ENCODE measurements at regions not wholly inside any gene's neighbourhood (a gene's known extent, or its start where the extent isn't known, plus 50 kb on each side); places are given as distances from the start of the nearest gene placed in this dataset.

DNA sequence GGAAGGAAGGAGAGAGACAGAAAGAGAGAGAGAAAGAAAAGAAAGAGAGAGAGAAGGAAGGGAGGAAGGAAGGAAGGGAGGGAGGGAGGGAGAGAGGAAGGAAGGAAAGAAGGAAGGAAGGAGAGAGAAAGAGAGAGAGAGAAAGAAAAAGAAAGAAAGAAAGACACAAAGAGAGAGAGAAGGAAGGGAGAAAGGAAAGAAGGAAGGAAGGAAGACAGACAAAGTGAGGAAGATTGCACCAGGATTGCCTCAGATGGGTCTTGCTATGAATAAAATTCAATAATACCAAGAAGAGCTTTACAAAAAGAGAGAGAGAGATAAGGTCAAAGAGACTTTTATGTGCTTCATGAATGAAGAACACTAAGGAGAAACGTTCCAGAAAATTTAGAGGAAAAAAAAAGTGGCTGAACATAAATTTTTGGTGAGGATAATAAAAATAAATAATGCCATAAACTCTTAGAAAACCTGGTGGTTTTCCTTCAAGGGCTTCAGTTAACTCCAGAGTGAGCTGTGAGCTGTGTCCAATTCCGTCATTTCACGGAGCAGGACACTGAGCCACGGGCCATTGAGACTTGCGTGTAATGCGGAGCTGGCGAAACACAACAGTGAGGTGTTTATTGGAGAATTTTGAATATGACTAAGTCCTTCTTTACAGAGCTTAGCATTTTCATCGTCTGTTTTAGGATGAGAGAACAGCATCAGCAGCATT lies 72.7 kb upstream of the TNRC6C start:
- Histone ChIP-seq H3K27ac (ENCODE audit: low read length) (no peak overlapping the region), H3K4me3 (ENCODE audit: low read length) (no peak overlapping the region), H3K9me3 (ENCODE audit: control insufficient read depth, insufficient read depth, low read length) (no peaks in the 10 kb centered on the region), H3K27me3 (ENCODE audit: control insufficient read depth, insufficient read depth, low read length) (peaks cover 2% of the 10 kb centered on the region; the same call in 1 of the 2 replicates), H3K4me1 (ENCODE audit: control insufficient read depth, insufficient read depth, low read length) (0 out of 2 replicates have a peak, but pooled peaks cover 5% of the 10 kb centered on the region), H3K36me3 (ENCODE audit: control insufficient read depth, insufficient read depth, low read length) (no peaks in the 10 kb centered on the region)
- no CpG with 5 or more reads among the region's 8 CpGs for WGBS (ENCODE audit: insufficient coverage, insufficient read length)
- no peak for DNase-seq (ENCODE audit: low read depth, low spot score)

- no peak overlapping the region for H3K4me3 ChIP-seq (ENCODE audit: low read length)
- H3K27ac ChIP-seq (ENCODE audit: low read length) = no peak overlapping the region
- no peaks in the 10 kb centered on the region for H3K36me3 ChIP-seq (ENCODE audit: control insufficient read depth, insufficient read depth, low read length)
- 0 out of 2 replicates have a peak, but pooled peaks cover 5% of the 10 kb centered on the region for H3K4me1 ChIP-seq (ENCODE audit: control insufficient read depth, insufficient read depth, low read length)
- peaks cover 2% of the 10 kb centered on the region; the same call in 1 of the 2 replicates for H3K27me3 ChIP-seq (ENCODE audit: control insufficient read depth, insufficient read depth, low read length)
- no CpG with 5 or more reads among the region's 13 CpGs for WGBS (ENCODE audit: insufficient coverage, insufficient read length)
- no peak for DNase-seq (ENCODE audit: low read depth, low spot score)
- H3K9me3 ChIP-seq (ENCODE audit: control insufficient read depth, insufficient read depth, low read length) = no peaks in the 10 kb centered on the region
Observed at GRCh38 chr17:77886387-77886728, 72.1 kb upstream of the TNRC6C start.

- no CpG with 5 or more reads among the region's 4 CpGs for WGBS (ENCODE audit: insufficient coverage, insufficient read length)
- Histone ChIP-seq H3K9me3 (ENCODE audit: control insufficient read depth, insufficient read depth, low read length) (no peaks in the 10 kb centered on the region), H3K27ac (ENCODE audit: low read length) (no peak overlapping the region), H3K36me3 (ENCODE audit: control insufficient read depth, insufficient read depth, low read length) (no peaks in the 10 kb centered on the region), H3K4me3 (ENCODE audit: low read length) (no peak overlapping the region; the same call in 1 of the 2 replicates), H3K27me3 (ENCODE audit: control insufficient read depth, insufficient read depth, low read length) (peaks cover 2% of the 10 kb centered on the region; the same call in 1 of the 2 replicates), H3K4me1 (ENCODE audit: control insufficient read depth, insufficient read depth, low read length) (0 out of 2 replicates have a peak, but pooled peaks cover 2% of the 10 kb centered on the region)
- no peak for DNase-seq (ENCODE audit: low read depth, low spot score)
Observed at GRCh38 chr17:77887110-77887463, 71.4 kb upstream of the TNRC6C start.

- DNase-seq (ENCODE audit: low read depth, low spot score) = no peak
- Histone ChIP-seq H3K27ac (ENCODE audit: low read length) (no peak overlapping the region), H3K9me3 (ENCODE audit: control insufficient read depth, insufficient read depth, low read length) (no peaks in the 10 kb centered on the region), H3K27me3 (ENCODE audit: control insufficient read depth, insufficient read depth, low read length) (peaks cover 2% of the 10 kb centered on the region; the same call in 1 of the 2 replicates), H3K4me1 (ENCODE audit: control insufficient read depth, insufficient read depth, low read length) (0 out of 2 replicates have a peak, but pooled peaks cover 2% of the 10 kb centered on the region), H3K36me3 (ENCODE audit: control insufficient read depth, insufficient read depth, low read length) (no peaks in the 10 kb centered on the region), H3K4me3 (ENCODE audit: low read length) (peak overlapping the region; percentile 45; the same call in 1 of the 2 replicates)
- WGBS (ENCODE audit: insufficient coverage, insufficient read length) = no CpG with 5 or more reads among the region's 44 CpGs
Observed at GRCh38 chr17:77887464-77888241, 70.8 kb upstream of the TNRC6C start.

GRCh38 chr17:77888242-77889134 lies 70.0 kb upstream of the TNRC6C start:
- no peak for DNase-seq (ENCODE audit: low read depth, low spot score)
- H3K9me3 ChIP-seq (ENCODE audit: control insufficient read depth, insufficient read depth, low read length) = no peaks in the 10 kb centered on the region
- no peak overlapping the region for H3K27ac ChIP-seq (ENCODE audit: low read length)
- peaks cover 2% of the 10 kb centered on the region; the same call in 1 of the 2 replicates for H3K27me3 ChIP-seq (ENCODE audit: control insufficient read depth, insufficient read depth, low read length)
- H3K36me3 ChIP-seq (ENCODE audit: control insufficient read depth, insufficient read depth, low read length) = no peaks in the 10 kb centered on the region
- H3K4me1 ChIP-seq (ENCODE audit: control insufficient read depth, insufficient read depth, low read length) = 0 out of 2 replicates have a peak, but pooled peaks cover 2% of the 10 kb centered on the region
- H3K4me3 ChIP-seq (ENCODE audit: low read length) = no peak overlapping the region; the same call in 1 of the 2 replicates
- no CpG with 5 or more reads among the region's 13 CpGs for WGBS (ENCODE audit: insufficient coverage, insufficient read length)

DNA sequence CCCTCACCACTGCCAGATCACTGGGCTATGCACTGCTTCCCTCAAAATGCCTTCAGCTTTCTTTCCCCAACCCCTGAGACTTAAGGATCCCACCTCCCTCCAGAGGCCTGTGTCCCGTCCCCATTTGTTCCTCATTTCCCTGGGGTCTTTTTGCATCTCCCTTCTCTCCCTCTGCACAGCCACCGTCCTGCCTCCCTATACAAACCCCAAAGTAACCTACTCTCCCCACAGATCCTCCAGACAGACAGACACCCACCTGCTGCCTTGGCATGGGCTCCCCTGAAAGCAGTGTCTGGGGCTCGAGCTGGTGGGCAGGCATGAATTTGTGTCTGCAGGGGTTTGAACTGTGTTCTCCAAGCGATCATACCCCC lies 69.4 kb upstream of the TNRC6C start:
- WGBS (ENCODE audit: insufficient coverage, insufficient read length) = no CpG with 5 or more reads among the region's 4 CpGs
- H3K4me3 ChIP-seq (ENCODE audit: low read length) = no peak overlapping the region
- no peak overlapping the region for H3K27ac ChIP-seq (ENCODE audit: low read length)
- no peaks in the 10 kb centered on the region for H3K36me3 ChIP-seq (ENCODE audit: control insufficient read depth, insufficient read depth, low read length)
- no peaks in the 10 kb centered on the region for H3K9me3 ChIP-seq (ENCODE audit: control insufficient read depth, insufficient read depth, low read length)
- no peak for DNase-seq (ENCODE audit: low read depth, low spot score)
- H3K4me1 ChIP-seq (ENCODE audit: control insufficient read depth, insufficient read depth, low read length) = 0 out of 2 replicates have a peak, but pooled peaks cover 2% of the 10 kb centered on the region
- peaks cover 2% of the 10 kb centered on the region; the same call in 1 of the 2 replicates for H3K27me3 ChIP-seq (ENCODE audit: control insufficient read depth, insufficient read depth, low read length)

- Histone ChIP-seq H3K27ac (ENCODE audit: low read length) (no peak overlapping the region), H3K27me3 (ENCODE audit: control insufficient read depth, insufficient read depth, low read length) (peaks cover 2% of the 10 kb centered on the region; the same call in 1 of the 2 replicates), H3K4me3 (ENCODE audit: low read length) (no peak overlapping the region), H3K36me3 (ENCODE audit: control insufficient read depth, insufficient read depth, low read length) (no peaks in the 10 kb centered on the region), H3K9me3 (ENCODE audit: control insufficient read depth, insufficient read depth, low read length) (no peaks in the 10 kb centered on the region), H3K4me1 (ENCODE audit: control insufficient read depth, insufficient read depth, low read length) (0 out of 2 replicates have a peak, but pooled peaks cover 2% of the 10 kb centered on the region)
- DNase-seq (ENCODE audit: low read depth, low spot score) = no peak
- no CpG with 5 or more reads among the region's 28 CpGs for WGBS (ENCODE audit: insufficient coverage, insufficient read length)
Observed at GRCh38 chr17:77889866-77890760, 68.4 kb upstream of the TNRC6C start.

- H3K27ac ChIP-seq (ENCODE audit: low read length) = no peak overlapping the region
- no CpG with 5 or more reads among the region's 3 CpGs for WGBS (ENCODE audit: insufficient coverage, insufficient read length)
- H3K9me3 ChIP-seq (ENCODE audit: control insufficient read depth, insufficient read depth, low read length) = no peaks in the 10 kb centered on the region
- H3K4me1 ChIP-seq (ENCODE audit: control insufficient read depth, insufficient read depth, low read length) = 0 out of 2 replicates have a peak, but pooled peaks cover 2% of the 10 kb centered on the region
- no peaks in the 10 kb centered on the region for H3K36me3 ChIP-seq (ENCODE audit: control insufficient read depth, insufficient read depth, low read length)
- H3K27me3 ChIP-seq (ENCODE audit: control insufficient read depth, insufficient read depth, low read length) = peaks cover 2% of the 10 kb centered on the region; the same call in 1 of the 2 replicates
- no peak overlapping the region for H3K4me3 ChIP-seq (ENCODE audit: low read length)
- DNase-seq (ENCODE audit: low read depth, low spot score) = no peak
Observed at GRCh38 chr17:77890771-77891170, 67.7 kb upstream of the TNRC6C start.

DNA sequence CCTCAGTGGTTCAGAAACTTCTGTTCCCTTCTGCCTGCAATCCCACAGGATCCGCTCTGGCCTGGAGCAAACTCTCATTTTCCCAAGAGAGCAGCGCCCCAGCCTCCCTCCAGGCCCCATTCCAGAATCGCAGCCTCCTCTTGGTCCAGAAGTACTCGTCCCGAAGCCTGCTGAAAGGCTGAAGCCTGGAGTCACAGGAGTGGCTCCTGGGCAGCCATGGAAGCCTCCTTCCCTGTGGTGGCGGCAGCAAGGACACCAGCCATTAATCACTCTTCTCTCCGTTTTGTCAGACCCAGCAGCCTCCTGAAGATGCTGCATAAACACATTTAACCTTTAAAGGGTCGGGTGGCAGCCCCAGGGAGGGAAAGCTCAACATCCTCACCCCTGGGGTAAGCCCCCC lies 66.9 kb upstream of the TNRC6C start:
- peaks cover 2% of the 10 kb centered on the region; the same call in 1 of the 2 replicates for H3K27me3 ChIP-seq (ENCODE audit: control insufficient read depth, insufficient read depth, low read length)
- DNase-seq (ENCODE audit: low read depth, low spot score) = no peak
- no peaks in the 10 kb centered on the region for H3K36me3 ChIP-seq (ENCODE audit: control insufficient read depth, insufficient read depth, low read length)
- H3K4me3 ChIP-seq (ENCODE audit: low read length) = no peak overlapping the region
- no peaks in the 10 kb centered on the region for H3K9me3 ChIP-seq (ENCODE audit: control insufficient read depth, insufficient read depth, low read length)
- 0 out of 2 replicates have a peak, but pooled peaks cover 2% of the 10 kb centered on the region for H3K4me1 ChIP-seq (ENCODE audit: control insufficient read depth, insufficient read depth, low read length)
- WGBS (ENCODE audit: insufficient coverage, insufficient read length) = no CpG with 5 or more reads among the region's 8 CpGs
- no peak overlapping the region for H3K27ac ChIP-seq (ENCODE audit: low read length)

Data from iPS DF 6.9 (cell line).